ENCODE measurements at regions not wholly inside any gene's neighbourhood (a gene's known extent, or its start where the extent isn't known, plus 50 kb on each side); places are given as distances from the start of the nearest gene placed in this dataset.

GRCh38 chr1:222331340-222331739 is 216.6 kb downstream of the HHIPL2 start:
- no peaks in the 10 kb centered on the region for H3K36me3 ChIP-seq
- no peak for TF ChIP-seq CTCF (IDR thresholded peaks at IDR 0.05; ENCODE audit: low read depth, low read length)
- no peaks in the 10 kb centered on the region for H3K9me3 ChIP-seq (ENCODE audit: severe bottlenecking)
- no peaks in the 10 kb centered on the region for H3K27me3 ChIP-seq (ENCODE audit: insufficient read depth, low read depth, severe bottlenecking)
- no peak overlapping the region for H3K4me3 ChIP-seq (ENCODE audit: low read depth, low read length)
- H3K27ac ChIP-seq: no peak overlapping the region
- DNase-seq: no peak

GRCh38 chr1:222329493-222330045 is 218.3 kb downstream of the HHIPL2 start:
- DNase-seq: no peak
- no peak for TF ChIP-seq CTCF (IDR thresholded peaks at IDR 0.05; ENCODE audit: low read depth, low read length)

GRCh38 chr1:222326710-222327036 is 221.2 kb downstream of the HHIPL2 start:
- Histone ChIP-seq H3K27me3 (ENCODE audit: insufficient read depth, low read depth, severe bottlenecking) (no peaks in the 10 kb centered on the region), H3K9me3 (ENCODE audit: severe bottlenecking) (no peaks in the 10 kb centered on the region), H3K27ac (no peak overlapping the region), H3K36me3 (no peaks in the 10 kb centered on the region), H3K4me3 (ENCODE audit: low read depth, low read length) (no peak overlapping the region)
- DNase-seq: no peak
- no peak for TF ChIP-seq CTCF (IDR thresholded peaks at IDR 0.05; ENCODE audit: low read depth, low read length)

More at GRCh38 chr1:222329493-222330045, 218.3 kb downstream of the HHIPL2 start:
- H3K27ac ChIP-seq: no peak overlapping the region
- H3K27me3 ChIP-seq (ENCODE audit: insufficient read depth, low read depth, severe bottlenecking): no peaks in the 10 kb centered on the region
- no peaks in the 10 kb centered on the region for H3K36me3 ChIP-seq
- no peaks in the 10 kb centered on the region for H3K9me3 ChIP-seq (ENCODE audit: severe bottlenecking)
- no peak overlapping the region for H3K4me3 ChIP-seq (ENCODE audit: low read depth, low read length)

GRCh38 chr1:222326006-222326709 is 221.7 kb downstream of the HHIPL2 start:
- no peaks in the 10 kb centered on the region for H3K36me3 ChIP-seq
- H3K4me3 ChIP-seq (ENCODE audit: low read depth, low read length): no peak overlapping the region
- no peak for TF ChIP-seq CTCF (IDR thresholded peaks at IDR 0.05; ENCODE audit: low read depth, low read length)
- DNase-seq: no peak
- H3K27ac ChIP-seq: no peak overlapping the region
- H3K27me3 ChIP-seq (ENCODE audit: insufficient read depth, low read depth, severe bottlenecking): no peaks in the 10 kb centered on the region
- H3K9me3 ChIP-seq (ENCODE audit: severe bottlenecking): no peaks in the 10 kb centered on the region

- DNase-seq: no peak
- no peaks in the 10 kb centered on the region for H3K27me3 ChIP-seq (ENCODE audit: insufficient read depth, low read depth, severe bottlenecking)
- no peak for TF ChIP-seq CTCF (IDR thresholded peaks at IDR 0.05; ENCODE audit: low read depth, low read length)
- no peaks in the 10 kb centered on the region for H3K9me3 ChIP-seq (ENCODE audit: severe bottlenecking)
- H3K27ac ChIP-seq: no peak overlapping the region
- no peak overlapping the region for H3K4me3 ChIP-seq (ENCODE audit: low read depth, low read length)
- no peaks in the 10 kb centered on the region for H3K36me3 ChIP-seq
These were observed 222.4 kb downstream of the HHIPL2 start for GRCh38 chr1:222325506-222325905.

- Histone ChIP-seq H3K27ac (no peak overlapping the region), H3K4me3 (ENCODE audit: low read depth, low read length) (no peak overlapping the region), H3K36me3 (no peaks in the 10 kb centered on the region), H3K27me3 (ENCODE audit: insufficient read depth, low read depth, severe bottlenecking) (no peaks in the 10 kb centered on the region), H3K9me3 (ENCODE audit: severe bottlenecking) (no peaks in the 10 kb centered on the region)
- TF ChIP-seq CTCF (IDR thresholded peaks at IDR 0.05; ENCODE audit: low read depth, low read length): no peak
- no peak for DNase-seq
These were observed 233.1 kb downstream of the HHIPL2 start for GRCh38 chr1:222314839-222315238.
